ENCODE measurements at regions not wholly inside any gene's neighbourhood (a gene's known extent, or its start where the extent isn't known, plus 50 kb on each side); places are given as distances from the start of the nearest gene placed in this dataset.
A peak's percentile ranks its signal among the peaks of the same experiment; 100 is the strongest.

DNA sequence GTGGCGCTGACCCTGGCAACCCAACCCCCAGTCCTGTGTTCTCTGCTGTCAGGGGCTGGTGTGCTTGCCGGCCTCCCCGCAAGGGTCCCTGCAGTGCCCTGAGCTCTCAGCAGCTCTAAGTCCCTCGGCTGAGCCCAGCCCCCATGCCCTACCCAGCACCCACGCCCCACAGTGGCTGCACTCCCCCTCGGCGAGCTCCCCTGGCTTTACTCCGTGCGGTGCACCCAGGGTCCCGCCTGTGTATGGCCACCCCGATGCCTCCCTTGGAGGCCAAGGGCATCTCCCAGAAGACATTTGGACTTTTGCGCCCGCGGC is 72.5 kb upstream of the SHISAL1 start:
- DNase-seq (ENCODE audit: low spot score), result no peak
- Histone ChIP-seq H3K27ac (no peak overlapping the region), H3K4me3 (no peak overlapping the region)
- TF ChIP-seq, protein P1, sequence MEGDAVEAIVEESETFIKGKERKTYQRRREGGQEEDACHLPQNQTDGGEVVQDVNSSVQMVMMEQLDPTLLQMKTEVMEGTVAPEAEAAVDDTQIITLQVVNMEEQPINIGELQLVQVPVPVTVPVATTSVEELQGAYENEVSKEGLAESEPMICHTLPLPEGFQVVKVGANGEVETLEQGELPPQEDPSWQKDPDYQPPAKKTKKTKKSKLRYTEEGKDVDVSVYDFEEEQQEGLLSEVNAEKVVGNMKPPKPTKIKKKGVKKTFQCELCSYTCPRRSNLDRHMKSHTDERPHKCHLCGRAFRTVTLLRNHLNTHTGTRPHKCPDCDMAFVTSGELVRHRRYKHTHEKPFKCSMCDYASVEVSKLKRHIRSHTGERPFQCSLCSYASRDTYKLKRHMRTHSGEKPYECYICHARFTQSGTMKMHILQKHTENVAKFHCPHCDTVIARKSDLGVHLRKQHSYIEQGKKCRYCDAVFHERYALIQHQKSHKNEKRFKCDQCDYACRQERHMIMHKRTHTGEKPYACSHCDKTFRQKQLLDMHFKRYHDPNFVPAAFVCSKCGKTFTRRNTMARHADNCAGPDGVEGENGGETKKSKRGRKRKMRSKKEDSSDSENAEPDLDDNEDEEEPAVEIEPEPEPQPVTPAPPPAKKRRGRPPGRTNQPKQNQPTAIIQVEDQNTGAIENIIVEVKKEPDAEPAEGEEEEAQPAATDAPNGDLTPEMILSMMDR (IDR thresholded peaks at IDR 0.05), result no peak

DNA sequence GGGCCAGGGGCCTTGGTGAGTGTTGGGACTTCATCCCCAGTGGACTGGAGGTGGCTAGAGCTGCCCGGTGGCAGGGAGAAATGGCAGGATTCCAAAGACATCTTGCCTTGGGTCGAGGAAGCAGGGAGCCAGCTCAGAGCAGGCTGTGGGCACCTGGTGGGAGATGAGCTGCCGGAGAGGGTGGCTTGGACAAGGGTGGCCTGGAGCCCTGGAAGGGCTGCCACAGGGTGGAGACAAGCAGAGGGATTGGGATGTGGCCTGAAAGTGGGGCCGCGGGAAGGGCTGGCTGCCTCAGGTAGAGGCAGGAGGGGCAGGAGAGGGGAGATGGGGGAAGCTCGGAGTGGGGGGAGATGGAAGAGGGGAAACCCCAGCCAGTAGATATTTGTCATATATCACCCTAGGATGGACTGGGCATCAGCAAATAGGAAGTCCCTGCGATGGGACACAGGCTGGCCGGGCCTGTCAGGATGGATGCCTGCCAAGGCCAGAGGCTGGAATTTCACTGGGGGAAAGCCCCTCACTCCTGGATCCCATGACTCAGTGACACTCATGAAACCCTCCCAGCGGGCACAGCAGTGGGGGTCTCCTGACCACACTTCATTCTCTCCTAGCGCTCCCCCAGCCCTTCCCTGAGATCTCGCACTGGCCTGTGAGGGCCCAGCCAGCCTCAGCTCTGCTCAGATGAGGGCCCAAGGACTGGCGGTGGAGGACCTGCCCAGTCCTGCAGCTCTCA is 72.0 kb upstream of the SHISAL1 start:
- Histone ChIP-seq H3K27ac (no peak overlapping the region), H3K4me3 (no peak overlapping the region)
- TF ChIP-seq, protein P1 (IDR thresholded peaks at IDR 0.05), result no peak
- no peak for DNase-seq (ENCODE audit: low spot score)

DNA sequence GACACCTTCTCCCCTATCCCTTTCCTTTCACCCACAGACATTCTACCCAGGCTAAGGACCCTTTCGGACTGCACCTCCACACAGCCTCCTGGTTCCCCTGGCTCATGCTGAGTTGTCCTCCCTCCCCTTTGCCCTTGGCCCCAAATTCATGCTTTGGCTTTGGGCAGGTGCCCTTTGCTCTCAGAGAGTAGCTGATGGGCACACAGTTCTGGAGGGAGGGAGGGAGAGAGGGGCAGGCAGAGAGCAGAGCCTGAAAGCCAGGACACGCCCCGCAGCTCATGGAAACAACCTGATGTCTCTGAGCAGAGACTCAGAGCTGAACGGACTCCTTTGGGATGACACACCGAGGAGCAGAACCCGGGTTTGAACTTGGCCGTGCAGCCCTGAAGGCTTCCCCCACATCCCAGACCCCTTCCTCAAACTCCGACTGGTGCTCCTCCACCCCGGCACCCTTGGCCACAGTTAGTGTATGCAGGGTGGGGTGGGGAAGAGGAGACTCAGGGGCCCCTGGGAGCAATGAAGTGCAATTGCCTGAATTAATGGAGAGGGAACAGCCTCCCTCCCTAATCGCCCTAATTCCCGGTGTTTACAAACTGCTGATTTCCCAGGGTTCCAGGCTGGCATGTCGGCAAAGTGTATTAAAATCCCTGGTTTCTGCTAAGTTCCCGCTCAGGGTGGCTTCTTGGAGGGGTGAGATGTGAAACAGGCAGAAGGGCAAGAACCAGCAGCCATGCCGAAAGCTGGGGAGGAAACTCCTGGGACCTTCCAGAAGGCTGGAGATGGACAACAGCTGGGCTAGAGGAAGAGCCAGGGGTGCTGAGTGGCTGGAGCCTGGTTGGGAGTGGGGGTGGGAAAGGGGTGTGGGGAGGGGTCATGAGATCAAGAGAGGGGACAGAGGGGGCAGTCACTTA is 71.2 kb upstream of the SHISAL1 start:
- TF ChIP-seq, protein P1 (IDR thresholded peaks at IDR 0.05), result no peak
- H3K27ac ChIP-seq, result no peak overlapping the region
- no peak for DNase-seq (ENCODE audit: low spot score)
- no peak overlapping the region for H3K4me3 ChIP-seq

DNA sequence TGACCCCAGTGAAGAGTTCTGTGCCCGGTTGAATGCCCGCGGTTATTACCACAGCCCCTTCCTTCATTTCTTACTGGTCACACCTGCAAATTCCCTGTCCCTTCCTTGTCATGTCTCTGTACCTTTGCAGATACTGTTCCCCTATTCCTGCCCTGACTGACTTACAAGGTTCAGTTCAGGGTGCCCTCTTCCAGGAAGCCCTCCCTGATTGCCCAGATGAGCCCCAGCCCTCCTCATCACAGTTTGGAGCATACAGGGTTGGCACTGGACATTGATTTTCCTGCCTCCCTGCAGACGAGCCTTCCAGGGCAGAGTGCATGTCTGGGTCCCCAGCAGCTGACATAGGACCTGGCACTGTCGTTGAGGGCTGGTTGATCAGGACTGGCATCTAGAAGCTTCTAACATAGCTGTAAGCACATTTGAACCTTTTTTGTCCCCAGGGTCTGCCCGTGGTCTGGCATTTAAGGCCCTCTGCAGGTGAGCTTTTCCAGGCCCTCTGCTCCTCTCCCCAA is 70.4 kb upstream of the SHISAL1 start:
- TF ChIP-seq, protein P1 (IDR thresholded peaks at IDR 0.05), result no peak
- H3K4me3 ChIP-seq, result no peak overlapping the region
- H3K27ac ChIP-seq, result no peak overlapping the region
- no peak for DNase-seq (ENCODE audit: low spot score)

DNA sequence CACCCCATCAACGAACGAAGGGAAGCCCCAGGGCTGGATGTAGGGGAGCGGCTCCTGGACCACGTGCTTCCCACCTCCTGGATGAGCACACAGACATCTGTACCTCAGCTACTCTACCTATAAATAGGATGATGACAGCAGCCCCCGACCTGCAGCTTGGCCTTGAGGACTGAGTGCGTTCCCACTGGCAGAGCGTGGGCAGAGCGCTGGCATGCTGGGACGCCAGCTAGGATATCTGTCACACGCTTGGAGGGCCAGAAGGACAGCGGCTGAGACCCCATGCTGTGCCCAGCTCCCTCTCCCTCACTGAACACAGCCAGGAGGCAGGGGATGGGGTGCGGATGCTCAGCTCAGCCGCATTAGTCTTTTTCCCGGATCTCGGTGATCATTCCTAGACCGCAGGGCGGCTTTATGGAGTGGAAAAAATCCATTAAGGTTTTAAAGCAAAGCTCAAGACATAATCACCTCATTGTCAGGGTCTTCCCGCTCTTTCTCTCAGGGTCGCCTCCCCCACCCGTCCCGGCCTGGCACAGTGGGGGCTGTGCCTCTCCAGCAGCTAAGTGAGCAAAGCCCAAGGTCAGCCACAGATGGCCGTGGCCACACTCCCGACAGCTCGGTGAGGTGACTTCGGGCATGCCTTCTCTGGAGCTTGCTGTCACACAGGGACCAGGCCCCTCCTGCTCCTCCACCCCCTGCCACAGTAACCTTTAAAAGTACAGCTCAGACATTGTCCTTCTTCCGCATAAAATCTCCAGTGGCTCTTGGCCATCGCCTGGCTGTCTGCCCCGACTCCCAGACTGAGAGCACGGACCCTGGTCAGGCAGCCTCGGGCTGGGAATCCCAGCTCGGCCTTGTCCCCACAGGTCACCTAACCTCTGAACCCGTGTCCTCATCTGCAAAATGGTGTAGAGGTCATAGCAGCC is 69.6 kb upstream of the SHISAL1 start:
- H3K4me3 ChIP-seq, result no peak overlapping the region
- no peak overlapping the region for H3K27ac ChIP-seq
- TF ChIP-seq, protein P1 (IDR thresholded peaks at IDR 0.05), result no peak
- DNase-seq (ENCODE audit: low spot score), result peak; percentile 61

DNA sequence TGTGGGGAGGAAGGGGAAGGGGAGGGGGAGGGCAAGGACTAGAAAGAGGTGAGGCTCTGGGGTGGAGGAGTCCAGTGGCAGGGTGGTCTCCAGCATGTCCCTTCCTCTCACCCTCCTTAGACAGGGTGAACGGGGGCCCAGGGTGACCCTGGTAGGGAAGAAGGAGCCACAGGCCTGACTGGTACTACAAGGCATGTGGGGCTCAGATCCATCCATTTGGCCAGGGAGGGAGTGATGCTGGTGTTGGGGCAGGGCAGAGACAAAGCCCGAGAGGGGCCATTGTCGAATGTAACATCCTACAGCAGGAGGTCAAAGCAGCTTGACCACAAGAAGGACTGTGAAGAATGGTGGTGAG is 69.0 kb upstream of the SHISAL1 start:
- TF ChIP-seq, protein P1 (IDR thresholded peaks at IDR 0.05), result no peak
- Histone ChIP-seq H3K27ac (no peak overlapping the region), H3K4me3 (no peak overlapping the region)
- DNase-seq (ENCODE audit: low spot score), result no peak
